T-cell (primary cell): ENCODE measurements at regions not wholly inside any gene's neighbourhood (a gene's known extent, or its start where the extent isn't known, plus 50 kb on each side); places are given as distances from the start of the nearest gene placed in this dataset.

ENCODE experiments used
- ATAC-seq, 4 experiments: fragments of 200-7000 bp in 3 of 4; fragments of 150-1000 bp in 1 of 4; cut with Tn5 transposase; replicated peaks in 1 of 4; 1 replicate in 3 of 4; 2 replicates in 1 of 4; pipeline ENCODE4 v1.10.0; 2021; ENCODE audit warnings: moderate library complexity in 3 of 4, mild to moderate bottlenecking in 2 of 4, moderate number of reproducible peaks in 1 of 4
- CTCF ChIA-PET, 2 donors: fragments of 300-600 bp; sonication (Branson Sonifier 250); formaldehyde crosslinking; loops; one replicate each; lab custom pipeline; 2022; ENCODE audit warnings: antibody characterized with exemption in 2 of 2; lab: Charles Lee
- POLR2A ChIA-PET, 2 donors: fragments of 300-600 bp; sonication (Branson Sonifier 250); formaldehyde crosslinking; loops; one replicate each; lab custom pipeline; 2022; ENCODE audit warnings: antibody characterized with exemption in 2 of 2; lab: Charles Lee
- DNase-seq, 35 experiments: peaks; one replicate each; pipeline versions ENCODE4 v3.0.0 to v3.0.0-alpha.2; 2013 to 2023
- H3K27ac ChIP-seq: one replicate; pipeline ENCODE4 v1.5.1; 2013; ENCODE audit warnings: low read length
- H3K27me3 ChIP-seq, 2 experiments: replicated peaks in 1 of 2; 1 replicate in 1 of 2; 2 replicates in 1 of 2; pipeline versions ENCODE4 v1.6.1 to v1.7.0; 2013; ENCODE audit warnings: low read length in 1 of 2, mixed read lengths in 1 of 2; ENCODE audit not compliant: control insufficient read depth in 2 of 2, insufficient read depth in 2 of 2; ENCODE audit errors: extremely low read depth in 1 of 2
- H3K36me3 ChIP-seq, 2 donors: 1 replicate in 1 of 2; 2 replicates in 1 of 2; pipeline versions ENCODE4 v1.6.1 to v1.7.0; 2013; ENCODE audit warnings: low read length in 1 of 2; ENCODE audit not compliant: control insufficient read depth in 2 of 2, insufficient read depth in 1 of 2; ENCODE audit errors: extremely low read depth in 1 of 2
- H3K4me1 ChIP-seq, 2 experiments: 1 replicate in 1 of 2; 2 replicates in 1 of 2; pipeline versions ENCODE4 v1.6.1 to v1.7.0; 2013; ENCODE audit warnings: low read length in 2 of 2, mixed read lengths in 1 of 2; ENCODE audit not compliant: insufficient read depth in 2 of 2, control insufficient read depth in 1 of 2; ENCODE audit errors: extremely low read depth in 1 of 2
- H3K4me3 ChIP-seq, 2 donors: 1 replicate in 1 of 2; 2 replicates in 1 of 2; pipeline versions ENCODE4 v1.5.1 to v1.7.0; 2013; ENCODE audit warnings: mild to moderate bottlenecking in 2 of 2, low read length in 1 of 2, moderate library complexity in 1 of 2; ENCODE audit not compliant: control insufficient read depth in 1 of 2; ENCODE audit errors: extremely low read depth in 1 of 2
- H3K9me3 ChIP-seq: 2 replicates; pipeline ENCODE4 v1.7.0; 2013
- H3K27ac Mint-ChIP-seq, 2 donors: one replicate each; pipeline ENCODE4 v1.8.0; 2020 to 2021; ENCODE audit warnings: mild to moderate bottlenecking in 2 of 2, mixed read lengths in 2 of 2
- H3K27me3 Mint-ChIP-seq, 2 donors: one replicate each; pipeline ENCODE4 v1.8.0; 2021 to 2022; ENCODE audit warnings: mixed read lengths in 2 of 2
- H3K36me3 Mint-ChIP-seq: one replicate; pipeline ENCODE4 v1.8.0; 2021; ENCODE audit warnings: mixed read lengths
- H3K4me1 Mint-ChIP-seq, 3 donors: one replicate each; pipeline ENCODE4 v1.8.0; 2020 to 2022; ENCODE audit warnings: mixed read lengths in 3 of 3, mild to moderate bottlenecking in 1 of 3
- H3K4me3 Mint-ChIP-seq, 3 donors: one replicate each; pipeline ENCODE4 v1.8.0; 2020 to 2022; ENCODE audit warnings: mild to moderate bottlenecking in 3 of 3, mixed read lengths in 3 of 3, moderate library complexity in 3 of 3
- H3K9me3 Mint-ChIP-seq, 3 donors: one replicate each; pipeline ENCODE4 v1.8.0; 2020 to 2022; ENCODE audit warnings: mixed read lengths in 3 of 3
- WGBS: methylation state at CpG from one replicate; pipeline ENCODE4 v1.1.5; 2013; ENCODE audit warnings: missing lambda C conversion rate; ENCODE audit not compliant: insufficient coverage; 5-methylcytosine and 5-hydroxymethylcytosine counted together

- H3K27ac ChIP-seq = no peak overlapping the region
- no peak overlapping the region for H3K27ac Mint-ChIP-seq
- no peaks in the 10 kb centered on the region for H3K36me3 ChIP-seq
- POLR2A ChIA-PET = no interaction called here
- H3K4me3 ChIP-seq = no peak overlapping the region
- no peaks in the 10 kb centered on the region for H3K4me1 Mint-ChIP-seq
- DNase-seq (no peak), ATAC-seq (no peak)
- CTCF ChIA-PET = no interaction called here
- no peak overlapping the region for H3K4me3 Mint-ChIP-seq
- WGBS = no CpG with 5 or more reads among the region's 3 CpGs
- peaks cover 0 to 4% of the 10 kb centered on the region in 2 donors for H3K27me3 Mint-ChIP-seq
- no peaks in the 10 kb centered on the region for H3K27me3 ChIP-seq
- H3K9me3 ChIP-seq = no peaks in the 10 kb centered on the region
- peaks cover 4 to 6% (median 5%) of the 10 kb centered on the region in 3 donors for H3K9me3 Mint-ChIP-seq
- H3K36me3 Mint-ChIP-seq = no peaks in the 10 kb centered on the region
- no peaks in the 10 kb centered on the region for H3K4me1 ChIP-seq
Observed at GRCh38 chr12:85441025-85441424, 161.0 kb downstream of the ALX1 start.

GRCh38 chr12:85441741-85442140 lies 161.7 kb downstream of the ALX1 start:
- Histone ChIP-seq H3K4me1 (no peaks in the 10 kb centered on the region), H3K36me3 (no peaks in the 10 kb centered on the region), H3K9me3 (no peaks in the 10 kb centered on the region), H3K27ac (no peak overlapping the region), H3K27me3 (no peaks in the 10 kb centered on the region), H3K4me3 (no peak overlapping the region)
- Mint-ChIP-seq H3K4me3 (no peak overlapping the region), H3K27me3 (peaks cover 0 to 4% of the 10 kb centered on the region in 2 donors), H3K4me1 (no peaks in the 10 kb centered on the region), H3K27ac (no peak overlapping the region), H3K9me3 (peaks cover 4 to 6% (median 5%) of the 10 kb centered on the region in 3 donors), H3K36me3 (no peaks in the 10 kb centered on the region)
- DNase-seq = no peak
- POLR2A ChIA-PET = no interaction called here
- no peak for ATAC-seq
- CTCF ChIA-PET = no interaction called here
- no CpG with 5 or more reads among the region's 1 CpG for WGBS

- Histone ChIP-seq H3K27me3 (no peaks in the 10 kb centered on the region), H3K9me3 (no peaks in the 10 kb centered on the region), H3K4me3 (no peak overlapping the region), H3K27ac (no peak overlapping the region), H3K36me3 (no peaks in the 10 kb centered on the region), H3K4me1 (no peaks in the 10 kb centered on the region)
- H3K36me3 Mint-ChIP-seq = no peaks in the 10 kb centered on the region
- peaks cover 0 to 4% of the 10 kb centered on the region in 2 donors for H3K27me3 Mint-ChIP-seq
- no peak overlapping the region for H3K4me3 Mint-ChIP-seq
- ChIA-PET CTCF (interaction anchor here in 1 of 2 donors (0.6 kb wide), 1 partner anchor 368 kb away, joined by 3 read pairs; no protein-coding TSS in a partner anchor), POLR2A (no interaction called here)
- peaks cover 0 to 5% (median 4%) of the 10 kb centered on the region in 3 donors for H3K9me3 Mint-ChIP-seq
- DNase-seq (no peak), ATAC-seq (no peak)
- no peaks in the 10 kb centered on the region for H3K4me1 Mint-ChIP-seq
- WGBS = 86% methylated on average over 2 of the region's 6 CpGs
- no peak overlapping the region for H3K27ac Mint-ChIP-seq
Observed at GRCh38 chr12:85445060-85445938, 165.3 kb downstream of the ALX1 start.

GRCh38 chr12:85448031-85448430 lies 168.0 kb downstream of the ALX1 start:
- POLR2A ChIA-PET = no interaction called here
- Mint-ChIP-seq H3K4me1 (no peaks in the 10 kb centered on the region), H3K4me3 (no peak overlapping the region), H3K27me3 (peaks cover 0 to 4% of the 10 kb centered on the region in 2 donors), H3K36me3 (no peaks in the 10 kb centered on the region), H3K27ac (no peak overlapping the region), H3K9me3 (peaks cover 0 to 5% (median 0%) of the 10 kb centered on the region in 3 donors)
- no peaks in the 10 kb centered on the region for H3K36me3 ChIP-seq
- CTCF ChIA-PET = no interaction called here
- H3K27me3 ChIP-seq = no peaks in the 10 kb centered on the region
- no peak for DNase-seq
- no peak for ATAC-seq
- no peaks in the 10 kb centered on the region for H3K4me1 ChIP-seq
- no peaks in the 10 kb centered on the region for H3K9me3 ChIP-seq
- H3K4me3 ChIP-seq = no peak overlapping the region
- 100% methylated on average over 1 of the region's 1 CpG for WGBS
- H3K27ac ChIP-seq = no peak overlapping the region

GRCh38 chr12:85448548-85449139 lies 168.6 kb downstream of the ALX1 start:
- Mint-ChIP-seq H3K27ac (no peak overlapping the region), H3K27me3 (peaks cover 0 to 4% of the 10 kb centered on the region in 2 donors), H3K9me3 (peaks cover 0 to 5% (median 0%) of the 10 kb centered on the region in 3 donors), H3K36me3 (no peaks in the 10 kb centered on the region), H3K4me1 (no peaks in the 10 kb centered on the region), H3K4me3 (no peak overlapping the region)
- WGBS = no CpG with 5 or more reads among the region's 4 CpGs
- Histone ChIP-seq H3K36me3 (no peaks in the 10 kb centered on the region), H3K27ac (no peak overlapping the region), H3K4me3 (no peak overlapping the region), H3K27me3 (no peaks in the 10 kb centered on the region), H3K4me1 (no peaks in the 10 kb centered on the region), H3K9me3 (no peaks in the 10 kb centered on the region)
- ATAC-seq (no peak), DNase-seq (no peak)
- CTCF ChIA-PET = no interaction called here
- POLR2A ChIA-PET = no interaction called here

GRCh38 chr12:85457016-85457415 lies 177.0 kb downstream of the ALX1 start:
- Histone ChIP-seq H3K36me3 (no peaks in the 10 kb centered on the region), H3K9me3 (no peaks in the 10 kb centered on the region), H3K27ac (no peak overlapping the region), H3K4me1 (no peaks in the 10 kb centered on the region), H3K27me3 (no peaks in the 10 kb centered on the region), H3K4me3 (no peak overlapping the region)
- no peak for DNase-seq
- CTCF ChIA-PET = no interaction called here
- no peaks in the 10 kb centered on the region for H3K27me3 Mint-ChIP-seq
- no peaks in the 10 kb centered on the region for H3K9me3 Mint-ChIP-seq
- H3K4me1 Mint-ChIP-seq = no peaks in the 10 kb centered on the region
- POLR2A ChIA-PET = no interaction called here
- no peak overlapping the region for H3K4me3 Mint-ChIP-seq
- no CpG with 5 or more reads among the region's 1 CpG for WGBS
- ATAC-seq = no peak
- no peak overlapping the region for H3K27ac Mint-ChIP-seq
- H3K36me3 Mint-ChIP-seq = no peaks in the 10 kb centered on the region
